CD4-positive, alpha-beta memory T cell (primary cell): ENCODE measurements at regions not wholly inside any gene's neighbourhood (a gene's known extent, or its start where the extent isn't known, plus 50 kb on each side); places are given as distances from the start of the nearest gene placed in this dataset.

Experiments
- CTCF ChIA-PET: fragments of 350-600 bp; sonication (Branson Sonifier 250); formaldehyde crosslinking; loops from one replicate; lab custom pipeline; 2021; ENCODE audit warnings: inconsistent platforms; ENCODE audit not compliant: partially characterized antibody; lab: Charles Lee
- POLR2A ChIA-PET: fragments of 350-600 bp; sonication (Branson Sonifier 250); formaldehyde crosslinking; loops from one replicate; lab custom pipeline; 2021; ENCODE audit not compliant: partially characterized antibody; lab: Charles Lee
- DNase-seq, 5 donors: peaks; one replicate each; pipeline versions ENCODE4 v3.0.0 to v3.0.0-alpha.2; 2020 to 2022; ENCODE audit warnings: mixed read lengths in 1 of 5
- H3K27ac ChIP-seq: one replicate; pipeline ENCODE4 v1.7.0; 2013; ENCODE audit warnings: low read depth, low read length
- H3K27me3 ChIP-seq: 2 replicates; pipeline ENCODE4 v1.7.0; 2013; ENCODE audit warnings: mild to moderate bottlenecking, low read length, moderate library complexity; ENCODE audit not compliant: insufficient read depth
- H3K36me3 ChIP-seq: 2 replicates; pipeline ENCODE4 v1.7.0; 2013; ENCODE audit warnings: mild to moderate bottlenecking, low read length, moderate library complexity; ENCODE audit not compliant: insufficient read depth
- H3K4me1 ChIP-seq: 2 replicates; pipeline ENCODE4 v1.7.0; 2013; ENCODE audit warnings: mild to moderate bottlenecking, low read length, moderate library complexity; ENCODE audit not compliant: insufficient read depth
- H3K4me3 ChIP-seq, 2 donors: one replicate each; pipeline ENCODE4 v1.7.0; 2013; ENCODE audit warnings: low read length in 2 of 2, mild to moderate bottlenecking in 1 of 2
- H3K9me3 ChIP-seq, 2 donors: one replicate each; pipeline ENCODE4 v1.7.0; 2013; ENCODE audit warnings: low read length in 2 of 2, control low read depth in 1 of 2; ENCODE audit not compliant: control insufficient read depth in 1 of 2
- H3K27ac Mint-ChIP-seq, 7 donors: one replicate each; pipeline ENCODE4 v1.8.0; 2020 to 2021; ENCODE audit warnings: mixed read lengths in 7 of 7, mild to moderate bottlenecking in 6 of 7, inconsistent platforms in 3 of 7, moderate library complexity in 3 of 7
- H3K27me3 Mint-ChIP-seq, 2 donors: one replicate each; pipeline ENCODE4 v1.8.0; 2020 to 2021; ENCODE audit warnings: mixed read lengths in 2 of 2
- H3K36me3 Mint-ChIP-seq, 2 donors: one replicate each; pipeline ENCODE4 v1.8.0; 2020 to 2021; ENCODE audit warnings: mixed read lengths in 2 of 2, inconsistent platforms in 1 of 2, mild to moderate bottlenecking in 1 of 2
- H3K4me1 Mint-ChIP-seq, 4 donors: one replicate each; pipeline ENCODE4 v1.8.0; 2020 to 2021; ENCODE audit warnings: mixed read lengths in 4 of 4, mild to moderate bottlenecking in 1 of 4
- H3K4me3 Mint-ChIP-seq, 8 donors: one replicate each; pipeline ENCODE4 v1.8.0; 2020 to 2021; ENCODE audit warnings: mixed read lengths in 8 of 8, mild to moderate bottlenecking in 7 of 8, moderate library complexity in 6 of 8, inconsistent platforms in 3 of 8
- H3K9me3 Mint-ChIP-seq, 8 donors: one replicate each; pipeline ENCODE4 v1.8.0; 2020 to 2021; ENCODE audit warnings: mixed read lengths in 8 of 8, mild to moderate bottlenecking in 5 of 8, inconsistent platforms in 3 of 8, moderate library complexity in 1 of 8
- intact Hi-C: fragments of 100-400 bp; cut with micrococcal nuclease; formaldehyde crosslinking; loops from one replicate; pipeline ENCODE4 v1.15.1; 2023

GRCh38 chr6:145031001-145031400, 704.3 kb downstream of the EPM2A start:
- Mint-ChIP-seq H3K4me3 (no peak overlapping the region), H3K4me1 (peaks cover 0 to 3% (median under 1%) of the 10 kb centered on the region in 4 donors), H3K9me3 (no peaks in the 10 kb centered on the region), H3K27ac (no peak overlapping the region), H3K27me3 (peaks cover 17 to 18% of the 10 kb centered on the region in 2 donors), H3K36me3 (no peaks in the 10 kb centered on the region)
- no peaks in the 10 kb centered on the region for H3K9me3 ChIP-seq
- POLR2A ChIA-PET: no interaction called here
- no peak overlapping the region for H3K27ac ChIP-seq
- CTCF ChIA-PET: interaction anchor here (1.3 kb wide), 1 partner anchor 13 kb away, joined by 3 read pairs; no protein-coding TSS in a partner anchor
- no peaks in the 10 kb centered on the region for H3K4me1 ChIP-seq
- no peaks in the 10 kb centered on the region for H3K27me3 ChIP-seq
- no peaks in the 10 kb centered on the region for H3K36me3 ChIP-seq
- intact Hi-C loops: no loop called here
- no peak overlapping the region for H3K4me3 ChIP-seq
- no peak for DNase-seq

GRCh38 chr6:145031962-145032361, 703.4 kb downstream of the EPM2A start:
- Histone ChIP-seq H3K4me1 (no peaks in the 10 kb centered on the region), H3K36me3 (no peaks in the 10 kb centered on the region), H3K27ac (no peak overlapping the region), H3K4me3 (no peak overlapping the region), H3K9me3 (no peaks in the 10 kb centered on the region), H3K27me3 (no peaks in the 10 kb centered on the region)
- H3K4me1 Mint-ChIP-seq: peaks cover 0 to 3% (median under 1%) of the 10 kb centered on the region in 4 donors
- no peak overlapping the region for H3K27ac Mint-ChIP-seq
- H3K9me3 Mint-ChIP-seq: peaks cover 0 to 2% (median 0%) of the 10 kb centered on the region in 8 donors
- ChIA-PET CTCF (no interaction called here), POLR2A (no interaction called here)
- no peak for DNase-seq
- H3K36me3 Mint-ChIP-seq: no peaks in the 10 kb centered on the region
- peaks cover 17 to 20% of the 10 kb centered on the region in 2 donors for H3K27me3 Mint-ChIP-seq
- no peak overlapping the region for H3K4me3 Mint-ChIP-seq
- intact Hi-C loops: no loop called here

GRCh38 chr6:145032562-145033145, 702.7 kb downstream of the EPM2A start:
- Mint-ChIP-seq H3K4me1 (peaks cover 0 to 3% (median under 1%) of the 10 kb centered on the region in 4 donors), H3K27me3 (peaks cover 17 to 18% of the 10 kb centered on the region in 2 donors), H3K9me3 (peaks cover 0 to 2% (median 0%) of the 10 kb centered on the region in 8 donors), H3K4me3 (no peak overlapping the region), H3K36me3 (no peaks in the 10 kb centered on the region), H3K27ac (no peak overlapping the region)
- POLR2A ChIA-PET: no interaction called here
- H3K4me3 ChIP-seq: no peak overlapping the region
- H3K36me3 ChIP-seq: no peaks in the 10 kb centered on the region
- intact Hi-C loops: no loop called here
- CTCF ChIA-PET: no interaction called here
- no peaks in the 10 kb centered on the region for H3K4me1 ChIP-seq
- no peaks in the 10 kb centered on the region for H3K27me3 ChIP-seq
- DNase-seq: no peak
- no peaks in the 10 kb centered on the region for H3K9me3 ChIP-seq
- H3K27ac ChIP-seq: no peak overlapping the region

GRCh38 chr6:145034664-145035063, 700.7 kb downstream of the EPM2A start:
- H3K27me3 ChIP-seq: no peaks in the 10 kb centered on the region
- Mint-ChIP-seq H3K4me1 (no peaks in the 10 kb centered on the region), H3K27ac (no peak overlapping the region), H3K4me3 (no peak overlapping the region), H3K27me3 (peaks cover 8 to 9% of the 10 kb centered on the region in 2 donors), H3K9me3 (peaks cover 0 to 2% (median 0%) of the 10 kb centered on the region in 8 donors), H3K36me3 (no peaks in the 10 kb centered on the region)
- DNase-seq: no peak
- H3K9me3 ChIP-seq: no peaks in the 10 kb centered on the region
- ChIA-PET CTCF (no interaction called here), POLR2A (no interaction called here)
- intact Hi-C loops: no loop called here
- no peak overlapping the region for H3K4me3 ChIP-seq
- no peaks in the 10 kb centered on the region for H3K36me3 ChIP-seq
- no peaks in the 10 kb centered on the region for H3K4me1 ChIP-seq
- H3K27ac ChIP-seq: no peak overlapping the region

GRCh38 chr6:145036236-145036635, 699.1 kb downstream of the EPM2A start:
- CTCF ChIA-PET: no interaction called here
- Histone ChIP-seq H3K4me1 (no peaks in the 10 kb centered on the region), H3K27me3 (no peaks in the 10 kb centered on the region), H3K36me3 (no peaks in the 10 kb centered on the region), H3K9me3 (no peaks in the 10 kb centered on the region), H3K27ac (no peak overlapping the region), H3K4me3 (no peak overlapping the region)
- no peak overlapping the region for H3K27ac Mint-ChIP-seq
- intact Hi-C loops: no loop called here
- no peaks in the 10 kb centered on the region for H3K36me3 Mint-ChIP-seq
- no peak for DNase-seq
- no peaks in the 10 kb centered on the region for H3K4me1 Mint-ChIP-seq
- H3K27me3 Mint-ChIP-seq: peaks cover 8 to 9% of the 10 kb centered on the region in 2 donors
- H3K9me3 Mint-ChIP-seq: peaks cover 0 to 2% (median 0%) of the 10 kb centered on the region in 8 donors
- no peak overlapping the region for H3K4me3 Mint-ChIP-seq
- POLR2A ChIA-PET: no interaction called here

GRCh38 chr6:145036848-145037567, 698.3 kb downstream of the EPM2A start:
- no peaks in the 10 kb centered on the region for H3K4me1 ChIP-seq
- H3K27me3 Mint-ChIP-seq: peaks cover 6 to 9% of the 10 kb centered on the region in 2 donors
- H3K36me3 Mint-ChIP-seq: no peaks in the 10 kb centered on the region
- CTCF ChIA-PET: no interaction called here
- peaks cover 0 to 2% (median 0%) of the 10 kb centered on the region in 8 donors for H3K9me3 Mint-ChIP-seq
- POLR2A ChIA-PET: no interaction called here
- no peak overlapping the region for H3K4me3 Mint-ChIP-seq
- no peaks in the 10 kb centered on the region for H3K4me1 Mint-ChIP-seq
- no peak overlapping the region for H3K27ac ChIP-seq
- no peaks in the 10 kb centered on the region for H3K27me3 ChIP-seq
- intact Hi-C loops: no loop called here
- H3K9me3 ChIP-seq: no peaks in the 10 kb centered on the region
- no peaks in the 10 kb centered on the region for H3K36me3 ChIP-seq
- H3K4me3 ChIP-seq: no peak overlapping the region
- DNase-seq: no peak
- H3K27ac Mint-ChIP-seq: peak overlapping the region in 1 of 7 donors; percentile 1

- ChIA-PET CTCF (no interaction called here), POLR2A (no interaction called here)
- intact Hi-C loops: no loop called here
- Histone ChIP-seq H3K36me3 (no peaks in the 10 kb centered on the region), H3K27me3 (no peaks in the 10 kb centered on the region), H3K27ac (no peak overlapping the region), H3K4me3 (no peak overlapping the region), H3K4me1 (no peaks in the 10 kb centered on the region), H3K9me3 (no peaks in the 10 kb centered on the region)
- peaks cover 0 to 2% (median 0%) of the 10 kb centered on the region in 8 donors for H3K9me3 Mint-ChIP-seq
- no peak overlapping the region for H3K27ac Mint-ChIP-seq
- H3K4me1 Mint-ChIP-seq: no peaks in the 10 kb centered on the region
- peaks cover 5 to 6% of the 10 kb centered on the region in 2 donors for H3K27me3 Mint-ChIP-seq
- no peak overlapping the region for H3K4me3 Mint-ChIP-seq
- DNase-seq: no peak
- no peaks in the 10 kb centered on the region for H3K36me3 Mint-ChIP-seq
Measured at GRCh38 chr6:145042559-145042958, 692.8 kb downstream of the EPM2A start.
